ENCODE measurements at regions not wholly inside any gene's neighbourhood (a gene's known extent, or its start where the extent isn't known, plus 50 kb on each side); places are given as distances from the start of the nearest gene placed in this dataset.

GRCh38 chr6:19181211-19181610 lies 656.0 kb upstream of the ID4 start:
- peaks cover 0 to 10% (median 3%) of the 10 kb centered on the region in 4 donors for H3K4me1 ChIP-seq
- no peak for DNase-seq (ENCODE audit: extremely low spot score)
- no peaks in the 10 kb centered on the region for H3K36me3 ChIP-seq
- intact Hi-C loops (cut with DNase I) = no loop called here
- no peak for TF ChIP-seq POLR2AphosphoS5 (IDR thresholded peaks at IDR 0.05)
- no peak for TF ChIP-seq EP300 (IDR thresholded peaks at IDR 0.05)
- no peak for TF ChIP-seq POLR2A (IDR thresholded peaks at IDR 0.05; ENCODE audit: low read depth)
- no peak for TF ChIP-seq CTCF (IDR thresholded peaks at IDR 0.05)
- H3K4me3 ChIP-seq = no peak overlapping the region
- WGBS = 75% methylated on average over 1 of the region's 1 CpG
- peak overlapping the region in 1 of 4 donors; percentile 38 for H3K27ac ChIP-seq (replicated peaks in 1 of 4)
- peaks cover 0 to 16% (median 12%) of the 10 kb centered on the region in 4 donors for H3K9me3 ChIP-seq
- H3K27me3 ChIP-seq = no peaks in the 10 kb centered on the region

GRCh38 chr6:19193624-19194023 lies 643.5 kb upstream of the ID4 start:
- Histone ChIP-seq H3K9me3 (no peaks in the 10 kb centered on the region), H3K27ac (replicated peaks in 1 of 4) (no peak overlapping the region), H3K27me3 (no peaks in the 10 kb centered on the region), H3K36me3 (no peaks in the 10 kb centered on the region), H3K4me3 (no peak overlapping the region), H3K4me1 (no peaks in the 10 kb centered on the region)
- TF ChIP-seq POLR2AphosphoS5 (IDR thresholded peaks at IDR 0.05) = no peak
- no peak for TF ChIP-seq POLR2A (IDR thresholded peaks at IDR 0.05; ENCODE audit: low read depth)
- no peak for TF ChIP-seq CTCF (IDR thresholded peaks at IDR 0.05)
- TF ChIP-seq EP300 (IDR thresholded peaks at IDR 0.05) = no peak
- DNase-seq (ENCODE audit: extremely low spot score) = no peak
- 73% methylated on average over 2 of the region's 2 CpGs for WGBS
- intact Hi-C loops (cut with DNase I) = no loop called here

GRCh38 chr6:19204445-19204844 lies 632.7 kb upstream of the ID4 start:
- Histone ChIP-seq H3K9me3 (no peaks in the 10 kb centered on the region), H3K4me1 (no peaks in the 10 kb centered on the region), H3K27me3 (no peaks in the 10 kb centered on the region), H3K4me3 (no peak overlapping the region), H3K27ac (replicated peaks in 1 of 4) (no peak overlapping the region), H3K36me3 (no peaks in the 10 kb centered on the region)
- intact Hi-C loops (cut with DNase I) = no loop called here
- TF ChIP-seq CTCF (IDR thresholded peaks at IDR 0.05) (no peak), EP300 (IDR thresholded peaks at IDR 0.05) (no peak), POLR2A (IDR thresholded peaks at IDR 0.05; ENCODE audit: low read depth) (no peak), POLR2AphosphoS5 (IDR thresholded peaks at IDR 0.05) (no peak)
- no peak for DNase-seq (ENCODE audit: extremely low spot score)

GRCh38 chr6:19205076-19205475 lies 632.1 kb upstream of the ID4 start:
- Histone ChIP-seq H3K4me3 (no peak overlapping the region), H3K27ac (replicated peaks in 1 of 4) (no peak overlapping the region), H3K36me3 (no peaks in the 10 kb centered on the region), H3K9me3 (no peaks in the 10 kb centered on the region), H3K27me3 (no peaks in the 10 kb centered on the region), H3K4me1 (no peaks in the 10 kb centered on the region)
- TF ChIP-seq POLR2A (IDR thresholded peaks at IDR 0.05; ENCODE audit: low read depth) = no peak
- no peak for TF ChIP-seq POLR2AphosphoS5 (IDR thresholded peaks at IDR 0.05)
- no peak for TF ChIP-seq EP300 (IDR thresholded peaks at IDR 0.05)
- TF ChIP-seq CTCF (IDR thresholded peaks at IDR 0.05) = no peak
- WGBS = 90% methylated on average over 5 of the region's 5 CpGs
- intact Hi-C loops (cut with DNase I) = no loop called here
- no peak for DNase-seq (ENCODE audit: extremely low spot score)

GRCh38 chr6:19209202-19209601 lies 628.0 kb upstream of the ID4 start:
- TF ChIP-seq EP300 (IDR thresholded peaks at IDR 0.05) (no peak), CTCF (IDR thresholded peaks at IDR 0.05) (no peak), POLR2AphosphoS5 (IDR thresholded peaks at IDR 0.05) (no peak), POLR2A (IDR thresholded peaks at IDR 0.05; ENCODE audit: low read depth) (no peak)
- 76% methylated on average over 2 of the region's 2 CpGs for WGBS
- no peaks in the 10 kb centered on the region for H3K27me3 ChIP-seq
- no peak for DNase-seq (ENCODE audit: extremely low spot score)
- no peaks in the 10 kb centered on the region for H3K36me3 ChIP-seq
- H3K27ac ChIP-seq (replicated peaks in 1 of 4) = no peak overlapping the region
- intact Hi-C loops (cut with DNase I) = no loop called here
- no peak overlapping the region for H3K4me3 ChIP-seq
- H3K9me3 ChIP-seq = no peaks in the 10 kb centered on the region
- H3K4me1 ChIP-seq = no peaks in the 10 kb centered on the region

All from esophagus muscularis mucosa (tissue), 4 donors.